ENCODE measurements at regions not wholly inside any gene's neighbourhood (a gene's known extent, or its start where the extent isn't known, plus 50 kb on each side); places are given as distances from the start of the nearest gene placed in this dataset.

- Histone ChIP-seq H3K36me3 (ENCODE audit: insufficient read depth, insufficient read length, low read length) (no peaks in the 10 kb centered on the region), H3K4me1 (ENCODE audit: insufficient read depth, insufficient read length) (peaks cover 42% of the 10 kb centered on the region), H3K4me3 (ENCODE audit: insufficient read length, low read depth) (peak overlapping the region; percentile 73), H3K9ac (ENCODE audit: insufficient read length, low read depth) (peak overlapping the region; percentile 85), H3K27me3 (ENCODE audit: insufficient read depth, insufficient read length) (peaks cover 100% of the 10 kb centered on the region), H3K9me3 (ENCODE audit: insufficient read depth, low read length) (no peaks in the 10 kb centered on the region)
- DNase-seq (ENCODE audit: low read depth, low spot score), result no peak
- no peak for TF ChIP-seq ZNF274 (IDR thresholded peaks at IDR 0.05; ENCODE audit: low read depth, low read length)
- no peak for TF ChIP-seq YY1 (IDR thresholded peaks at IDR 0.05; ENCODE audit: insufficient read depth, insufficient read length)
- TF ChIP-seq SUZ12 (IDR thresholded peaks at IDR 0.05; ENCODE audit: extremely low read depth, insufficient read depth, insufficient read length), result no peak
These were observed 323.5 kb downstream of the ALG10 start for GRCh38 chr12:34345801-34346200.

- H3K4me1 ChIP-seq (ENCODE audit: insufficient read depth, insufficient read length), result peaks cover 37% of the 10 kb centered on the region
- no peaks in the 10 kb centered on the region for H3K9me3 ChIP-seq (ENCODE audit: insufficient read depth, low read length)
These were observed 324.2 kb downstream of the ALG10 start for GRCh38 chr12:34346372-34347034.

GRCh38 chr12:34347367-34347766 is 325.1 kb downstream of the ALG10 start:
- H3K9me3 ChIP-seq (ENCODE audit: insufficient read depth, low read length), result no peaks in the 10 kb centered on the region

More at GRCh38 chr12:34346372-34347034, 324.2 kb downstream of the ALG10 start:
- Histone ChIP-seq H3K9ac (ENCODE audit: insufficient read length, low read depth) (peak overlapping the region; percentile 85), H3K36me3 (ENCODE audit: insufficient read depth, insufficient read length, low read length) (no peaks in the 10 kb centered on the region), H3K4me3 (ENCODE audit: insufficient read length, low read depth) (peak overlapping the region; percentile 73), H3K27me3 (ENCODE audit: insufficient read depth, insufficient read length) (peaks cover 100% of the 10 kb centered on the region)
- TF ChIP-seq SUZ12 (IDR thresholded peaks at IDR 0.05; ENCODE audit: extremely low read depth, insufficient read depth, insufficient read length) (no peak), YY1 (IDR thresholded peaks at IDR 0.05; ENCODE audit: insufficient read depth, insufficient read length) (no peak), ZNF274 (IDR thresholded peaks at IDR 0.05; ENCODE audit: low read depth, low read length) (no peak)
- no peak for DNase-seq (ENCODE audit: low read depth, low spot score)

GRCh38 chr12:34348064-34348463 is 325.8 kb downstream of the ALG10 start:
- peaks cover 100% of the 10 kb centered on the region for H3K27me3 ChIP-seq (ENCODE audit: insufficient read depth, insufficient read length)
- H3K9ac ChIP-seq (ENCODE audit: insufficient read length, low read depth), result peak overlapping the region; percentile 74
- TF ChIP-seq YY1 (IDR thresholded peaks at IDR 0.05; ENCODE audit: insufficient read depth, insufficient read length), result no peak
- no peak for TF ChIP-seq SUZ12 (IDR thresholded peaks at IDR 0.05; ENCODE audit: extremely low read depth, insufficient read depth, insufficient read length)
- no peak for TF ChIP-seq ZNF274 (IDR thresholded peaks at IDR 0.05; ENCODE audit: low read depth, low read length)
- H3K4me1 ChIP-seq (ENCODE audit: insufficient read depth, insufficient read length), result peaks cover 49% of the 10 kb centered on the region
- peak overlapping the region; percentile 73 for H3K4me3 ChIP-seq (ENCODE audit: insufficient read length, low read depth)
- H3K36me3 ChIP-seq (ENCODE audit: insufficient read depth, insufficient read length, low read length), result no peaks in the 10 kb centered on the region
- no peaks in the 10 kb centered on the region for H3K9me3 ChIP-seq (ENCODE audit: insufficient read depth, low read length)
- DNase-seq (ENCODE audit: low read depth, low spot score), result no peak

More at GRCh38 chr12:34347367-34347766, 325.1 kb downstream of the ALG10 start:
- Histone ChIP-seq H3K27me3 (ENCODE audit: insufficient read depth, insufficient read length) (peaks cover 100% of the 10 kb centered on the region), H3K4me1 (ENCODE audit: insufficient read depth, insufficient read length) (peaks cover 44% of the 10 kb centered on the region), H3K9ac (ENCODE audit: insufficient read length, low read depth) (peak overlapping the region; percentile 74), H3K36me3 (ENCODE audit: insufficient read depth, insufficient read length, low read length) (no peaks in the 10 kb centered on the region), H3K4me3 (ENCODE audit: insufficient read length, low read depth) (peak overlapping the region; percentile 73)
- peak; percentile 49 for DNase-seq (ENCODE audit: low read depth, low spot score)
- TF ChIP-seq YY1 (IDR thresholded peaks at IDR 0.05; ENCODE audit: insufficient read depth, insufficient read length) (no peak), SUZ12 (IDR thresholded peaks at IDR 0.05; ENCODE audit: extremely low read depth, insufficient read depth, insufficient read length) (no peak), ZNF274 (IDR thresholded peaks at IDR 0.05; ENCODE audit: low read depth, low read length) (no peak)

GRCh38 chr12:34348836-34349672 is 326.8 kb downstream of the ALG10 start:
- no peaks in the 10 kb centered on the region for H3K36me3 ChIP-seq (ENCODE audit: insufficient read depth, insufficient read length, low read length)
- TF ChIP-seq YY1 (IDR thresholded peaks at IDR 0.05; ENCODE audit: insufficient read depth, insufficient read length), result no peak
- no peak for TF ChIP-seq ZNF274 (IDR thresholded peaks at IDR 0.05; ENCODE audit: low read depth, low read length)
- peak; percentile 30 for TF ChIP-seq SUZ12 (IDR thresholded peaks at IDR 0.05; ENCODE audit: extremely low read depth, insufficient read depth, insufficient read length)
- H3K4me3 ChIP-seq (ENCODE audit: insufficient read length, low read depth), result peak overlapping the region; percentile 36
- H3K9ac ChIP-seq (ENCODE audit: insufficient read length, low read depth), result peak overlapping the region; percentile 72
- peaks cover 59% of the 10 kb centered on the region for H3K4me1 ChIP-seq (ENCODE audit: insufficient read depth, insufficient read length)
- DNase-seq (ENCODE audit: low read depth, low spot score), result no peak
- H3K9me3 ChIP-seq (ENCODE audit: insufficient read depth, low read length), result no peaks in the 10 kb centered on the region
- H3K27me3 ChIP-seq (ENCODE audit: insufficient read depth, insufficient read length), result peaks cover 100% of the 10 kb centered on the region

GRCh38 chr12:34349673-34349961 is 327.3 kb downstream of the ALG10 start:
- Histone ChIP-seq H3K4me1 (ENCODE audit: insufficient read depth, insufficient read length) (peaks cover 60% of the 10 kb centered on the region), H3K9ac (ENCODE audit: insufficient read length, low read depth) (peak overlapping the region; percentile 17), H3K4me3 (ENCODE audit: insufficient read length, low read depth) (no peak overlapping the region), H3K27me3 (ENCODE audit: insufficient read depth, insufficient read length) (peaks cover 100% of the 10 kb centered on the region), H3K36me3 (ENCODE audit: insufficient read depth, insufficient read length, low read length) (no peaks in the 10 kb centered on the region), H3K9me3 (ENCODE audit: insufficient read depth, low read length) (no peaks in the 10 kb centered on the region)
- no peak for DNase-seq (ENCODE audit: low read depth, low spot score)
- TF ChIP-seq YY1 (IDR thresholded peaks at IDR 0.05; ENCODE audit: insufficient read depth, insufficient read length) (no peak), ZNF274 (IDR thresholded peaks at IDR 0.05; ENCODE audit: low read depth, low read length) (no peak), SUZ12 (IDR thresholded peaks at IDR 0.05; ENCODE audit: extremely low read depth, insufficient read depth, insufficient read length) (no peak)
